GM12873 (cell line): ENCODE measurements at regions not wholly inside any gene's neighbourhood (a gene's known extent, or its start where the extent isn't known, plus 50 kb on each side); places are given as distances from the start of the nearest gene placed in this dataset.

Experiments
- CTCF ChIP-seq: IDR thresholded peaks from 2 replicates; pipeline ENCODE4 v1.5.1; 2012; ENCODE audit warnings: low read depth, mild to moderate bottlenecking, moderate library complexity, low read length, control low read depth; ENCODE audit not compliant: insufficient read depth; ENCODE audit errors: missing control alignments

DNA sequence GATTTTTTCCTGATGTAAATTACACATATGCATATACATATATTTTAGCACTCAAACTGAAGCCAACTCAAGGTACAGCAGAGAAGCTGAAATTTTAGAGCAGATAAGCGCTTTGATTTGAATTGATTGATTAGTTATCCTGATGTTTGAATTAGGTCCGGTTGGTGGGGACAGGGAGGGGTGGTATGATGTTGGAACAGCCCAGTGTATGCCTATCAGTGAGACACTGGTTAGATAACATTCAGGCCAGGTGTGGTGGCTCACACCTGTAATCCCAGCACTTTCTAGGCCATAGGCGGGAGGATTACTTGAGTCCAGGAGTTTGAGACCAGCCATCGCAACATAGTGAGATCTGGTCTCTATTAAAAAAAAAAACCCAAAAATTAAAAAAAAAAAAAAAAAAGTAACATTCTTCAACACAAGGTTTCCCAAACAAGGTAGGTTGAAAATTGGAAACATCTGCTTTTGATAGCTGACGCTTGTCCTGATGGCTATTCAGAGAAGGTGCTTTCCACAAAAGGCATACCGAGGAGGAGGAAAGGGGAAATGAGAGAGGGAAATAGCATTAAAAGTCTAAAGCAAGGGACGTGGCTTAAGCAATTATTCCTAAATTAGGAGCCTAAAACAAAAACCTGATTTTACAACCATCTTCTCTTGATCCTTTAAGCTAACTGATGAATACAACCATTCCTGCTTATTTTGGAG is 288.4 kb upstream of the JARID2 start:
- no peak for TF ChIP-seq CTCF

- no peak for TF ChIP-seq CTCF
Observed at GRCh38 chr6:14959324-14959885, 286.5 kb upstream of the JARID2 start.

- no peak for TF ChIP-seq CTCF
Observed at GRCh38 chr6:14964556-14965270, 281.2 kb upstream of the JARID2 start.

DNA sequence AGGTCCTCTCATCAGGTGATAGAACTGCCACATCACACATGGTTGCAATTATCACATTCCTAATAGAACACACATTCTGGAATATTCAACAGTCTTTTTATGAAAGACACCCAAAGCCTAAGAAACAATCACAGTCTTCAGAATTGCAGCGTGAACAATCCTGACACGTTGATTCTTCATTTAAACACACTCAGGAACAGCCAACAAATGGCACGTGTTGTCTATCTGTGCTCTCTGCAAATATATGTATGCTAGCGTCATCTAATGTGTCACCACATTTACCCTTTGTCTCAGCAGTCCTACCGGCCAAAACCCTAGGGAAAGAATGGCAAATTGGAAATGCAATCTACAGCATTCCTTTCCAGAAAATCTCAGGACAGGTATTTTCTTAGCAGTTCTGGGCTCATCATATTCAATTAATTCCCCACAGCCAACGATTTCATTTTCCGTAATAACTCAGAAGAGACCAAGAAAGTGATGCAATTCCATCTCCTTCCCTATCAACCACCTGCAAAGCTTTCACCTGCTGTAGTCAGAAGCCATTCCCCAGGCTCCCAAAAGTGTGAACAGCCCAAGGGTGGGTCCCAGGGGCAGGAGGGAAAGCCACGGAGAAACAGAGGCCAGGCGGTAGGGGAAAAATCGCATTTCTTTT is 280.3 kb upstream of the JARID2 start:
- TF ChIP-seq CTCF = no peak

GRCh38 chr6:14966096-14966905 is 279.6 kb upstream of the JARID2 start:
- no peak for TF ChIP-seq CTCF

DNA sequence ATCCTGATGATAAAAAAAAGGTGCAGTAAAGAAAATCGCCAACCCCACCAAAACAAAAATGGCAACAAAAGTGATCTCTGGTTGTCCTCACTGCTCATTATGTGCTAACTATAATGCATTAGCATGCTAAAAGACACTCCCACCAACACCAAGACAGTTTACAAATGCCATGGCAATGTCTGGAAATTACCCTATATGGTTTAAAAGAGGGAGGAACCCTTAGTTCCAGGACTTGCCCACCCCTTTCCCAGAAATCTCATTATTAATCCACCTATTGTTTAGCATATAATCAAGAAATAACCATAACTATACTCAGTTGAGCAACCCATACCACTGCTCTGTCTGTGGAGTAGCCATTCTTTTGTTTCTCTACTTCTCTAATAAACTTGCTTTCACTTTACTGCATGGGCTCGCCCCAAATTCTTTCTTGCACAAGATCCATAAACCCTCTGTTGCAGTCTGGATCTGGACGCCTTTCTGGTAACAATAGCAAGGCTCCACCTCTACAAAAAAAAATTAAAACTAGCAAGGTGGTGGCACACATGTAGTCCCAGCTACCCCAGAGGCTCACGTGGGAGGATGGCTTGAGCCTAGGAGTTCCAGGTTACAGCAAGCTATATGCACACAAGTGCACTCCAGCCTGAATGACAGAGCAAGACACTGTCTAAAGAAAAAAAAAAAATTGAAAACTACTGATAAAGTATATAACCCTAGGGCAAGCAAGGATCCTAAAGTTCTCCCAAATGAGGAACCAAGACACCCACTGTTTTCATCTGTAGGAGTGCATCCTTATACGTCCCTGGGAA is 278.8 kb upstream of the JARID2 start:
- TF ChIP-seq CTCF = no peak
